Frontal cortex (tissue), 3 donors: ENCODE measurements at regions not wholly inside any gene's neighbourhood (a gene's known extent, or its start where the extent isn't known, plus 50 kb on each side); places are given as distances from the start of the nearest gene placed in this dataset.

Experiments used
- DNase-seq, 2 donors: peaks; one replicate each; pipeline ENCODE4 v3.0.0; 2012; ENCODE audit warnings: low spot score in 2 of 2
- FAIRE-seq: peaks from 2 replicates; lab custom pipeline; 2012; peaks lifted over from hg19 to GRCh38; lab: Jason Lieb, UNC
- donor health status: control.
- donor health status: control.
- donor health status: control.

GRCh38 chr5:2173151-2173834, 290.6 kb upstream of the IRX4 start:
- FAIRE-seq = no peak
- DNase-seq = no peak

DNA sequence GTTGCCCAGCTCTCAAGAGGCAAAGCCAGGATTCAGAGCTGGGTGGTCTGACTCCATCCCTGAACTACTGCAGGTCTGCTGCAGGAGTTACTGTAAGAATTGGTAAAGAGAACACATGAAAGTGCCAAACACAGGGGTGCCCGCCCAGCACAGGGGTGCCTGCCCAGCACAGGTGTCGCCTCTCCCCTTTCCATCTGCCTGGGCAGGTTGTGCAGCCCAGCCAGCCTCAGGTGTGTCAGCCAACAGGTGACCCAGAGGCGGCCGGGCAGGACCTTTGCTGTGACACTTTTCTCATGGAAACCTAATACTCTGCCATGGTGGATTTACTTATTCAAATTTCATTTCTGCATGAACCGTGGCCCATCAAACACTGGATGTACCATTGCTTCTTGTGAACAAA, 289.7 kb upstream of the IRX4 start:
- DNase-seq (no peak), FAIRE-seq (no peak)

DNA sequence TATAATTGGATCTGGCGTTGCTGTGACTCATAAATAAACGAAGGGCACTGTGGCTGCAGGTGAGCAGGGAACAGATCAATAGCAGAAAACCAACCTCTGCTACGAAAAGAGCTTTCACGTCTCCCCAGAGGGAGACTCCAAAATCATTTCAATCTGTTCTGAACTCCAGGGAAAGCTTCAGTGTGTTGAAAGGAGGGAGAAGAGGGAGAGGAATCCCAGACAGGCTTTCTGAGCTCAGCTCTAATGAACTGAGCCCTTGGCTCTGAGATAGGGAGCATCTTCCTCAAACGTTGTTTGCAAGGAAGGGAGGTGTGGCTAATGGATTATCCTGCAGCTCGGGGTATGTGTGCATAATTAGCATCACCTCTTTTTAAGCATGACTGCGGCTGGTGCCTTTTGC, 288.0 kb upstream of the IRX4 start:
- FAIRE-seq (no peak), DNase-seq (no peak)

- DNase-seq (no peak), FAIRE-seq (no peak)
Measured at GRCh38 chr5:2169850-2170760, 287.4 kb upstream of the IRX4 start.

- no peak for DNase-seq
- FAIRE-seq = no peak
Measured at GRCh38 chr5:2169430-2169808, 286.7 kb upstream of the IRX4 start.

GRCh38 chr5:2168601-2169429, 286.1 kb upstream of the IRX4 start:
- DNase-seq (no peak), FAIRE-seq (no peak)

GRCh38 chr5:2167671-2168070, 284.9 kb upstream of the IRX4 start:
- FAIRE-seq (no peak), DNase-seq (no peak)

- FAIRE-seq (no peak), DNase-seq (no peak)
Measured at GRCh38 chr5:2166979-2167377, 284.3 kb upstream of the IRX4 start.

DNA sequence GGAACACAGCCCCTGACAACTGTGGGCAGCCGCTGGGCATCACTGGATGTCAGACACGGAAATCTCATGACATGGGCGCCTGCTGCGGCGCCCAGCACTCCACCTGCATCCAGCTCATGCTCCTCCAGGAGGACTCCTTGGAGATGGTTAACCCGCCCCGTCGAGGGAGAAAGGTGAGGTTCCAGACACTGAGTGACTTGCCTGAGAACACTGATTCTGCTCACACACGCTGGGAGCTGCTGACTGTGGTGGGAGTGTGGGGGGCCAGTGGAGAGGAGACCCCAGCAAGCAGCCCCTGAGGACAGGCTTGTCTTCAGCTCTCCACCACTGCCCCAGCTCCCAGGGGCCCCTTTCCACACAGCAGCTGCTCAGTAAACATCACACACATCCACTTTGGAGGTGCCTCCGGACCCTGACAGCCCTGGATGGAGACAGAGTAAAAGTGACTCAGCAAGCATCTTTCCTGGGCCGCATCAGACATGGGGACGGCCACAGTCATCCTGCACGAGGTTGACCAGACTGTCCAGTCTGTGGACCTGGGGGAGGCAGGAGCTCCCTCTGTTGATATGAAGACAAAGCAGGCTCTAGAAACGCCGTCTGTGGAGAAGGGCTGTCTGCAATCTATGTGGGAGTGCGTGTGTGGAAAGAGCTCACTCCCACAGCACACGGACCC, 283.7 kb upstream of the IRX4 start:
- DNase-seq (no peak), FAIRE-seq (no peak)

GRCh38 chr5:2165615-2166305, 283.0 kb upstream of the IRX4 start:
- no peak for DNase-seq
- no peak for FAIRE-seq

DNA sequence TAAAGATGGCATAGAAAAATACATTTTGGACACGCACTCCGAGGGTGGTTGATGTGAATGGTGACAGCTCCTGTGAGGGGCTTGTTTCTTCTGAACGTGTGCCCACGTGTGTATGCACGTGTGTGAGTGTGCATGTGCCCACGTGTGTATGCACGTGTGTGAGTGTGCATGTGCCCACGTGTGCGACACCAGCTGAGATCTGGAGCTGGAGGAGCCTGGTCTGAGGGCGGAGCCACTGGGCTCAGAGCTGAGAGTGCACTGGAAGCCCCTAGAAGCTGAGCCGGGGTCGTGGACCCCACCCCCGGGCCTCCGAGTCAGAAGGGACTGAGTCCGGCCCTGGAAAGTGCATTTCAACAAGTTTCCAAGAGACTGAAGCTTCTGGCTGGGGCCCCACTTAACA, 282.5 kb upstream of the IRX4 start:
- FAIRE-seq (no peak), DNase-seq (no peak)

DNA sequence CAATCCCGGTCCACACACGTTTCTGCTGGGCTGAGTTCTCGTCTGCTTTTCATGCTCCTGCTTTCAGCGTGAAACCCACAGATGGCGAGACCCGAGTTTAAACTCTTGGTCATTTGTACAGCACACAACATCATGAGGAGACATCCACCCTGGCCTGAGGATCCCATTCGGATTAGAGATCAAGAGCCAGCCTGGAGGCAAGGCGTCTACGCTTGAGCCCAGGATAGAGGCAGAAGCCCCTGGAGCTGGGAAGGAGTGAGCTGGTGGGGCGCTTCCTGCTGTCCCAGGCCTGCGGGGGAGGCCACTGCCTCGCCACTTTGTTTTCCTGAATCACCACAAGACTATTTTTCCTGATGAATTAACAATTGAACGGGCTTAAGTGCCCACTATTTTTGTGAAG, 281.9 kb upstream of the IRX4 start:
- no peak for DNase-seq
- no peak for FAIRE-seq

GRCh38 chr5:2163940-2164490, 281.3 kb upstream of the IRX4 start:
- FAIRE-seq = no peak
- no peak for DNase-seq

GRCh38 chr5:2163060-2163856, 280.5 kb upstream of the IRX4 start:
- no peak for DNase-seq
- FAIRE-seq = no peak

DNA sequence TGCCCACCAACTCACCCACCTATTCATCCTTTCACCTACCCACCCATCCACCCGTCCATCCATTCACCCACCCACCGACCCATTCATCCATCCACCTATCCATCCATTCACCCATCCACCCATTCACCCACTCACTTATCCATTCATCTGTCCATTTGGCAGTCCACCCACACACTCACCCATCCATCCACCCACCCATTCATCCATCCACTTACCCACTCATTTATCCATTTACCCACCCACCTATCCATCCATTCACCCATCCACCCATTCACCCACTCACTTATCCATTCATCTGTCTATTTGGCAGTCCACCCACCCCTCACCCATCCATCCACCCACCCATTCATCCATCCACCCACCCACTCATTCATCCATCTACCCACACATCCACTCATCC, 278.1 kb upstream of the IRX4 start:
- DNase-seq = no peak
- no peak for FAIRE-seq

DNA sequence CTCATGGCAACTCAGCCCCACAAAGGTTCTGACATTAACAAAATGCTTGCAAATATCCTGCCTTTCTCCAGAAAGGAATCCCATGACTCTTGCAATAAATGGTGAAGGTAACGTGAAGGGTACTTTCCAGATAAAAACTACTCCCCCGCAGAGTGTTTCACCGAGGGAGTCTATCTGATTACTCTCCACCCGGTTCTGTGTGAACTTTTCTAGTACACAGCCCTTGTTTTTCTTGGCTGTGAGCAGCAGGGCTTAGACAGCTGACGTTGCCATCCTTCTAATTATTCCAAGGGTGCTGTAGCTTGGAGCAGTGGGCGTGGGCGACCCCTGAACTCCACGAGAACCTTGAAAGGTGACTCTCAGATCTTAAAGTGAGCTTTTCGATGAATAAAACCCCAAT, 276.0 kb upstream of the IRX4 start:
- DNase-seq = no peak
- FAIRE-seq = no peak

GRCh38 chr5:2158109-2158508, 275.4 kb upstream of the IRX4 start:
- DNase-seq = no peak
- FAIRE-seq = no peak

GRCh38 chr5:2157372-2157771, 274.6 kb upstream of the IRX4 start:
- FAIRE-seq (no peak), DNase-seq (no peak)
